ENCODE measurements at regions not wholly inside any gene's neighbourhood (a gene's known extent, or its start where the extent isn't known, plus 50 kb on each side); places are given as distances from the start of the nearest gene placed in this dataset.

DNA sequence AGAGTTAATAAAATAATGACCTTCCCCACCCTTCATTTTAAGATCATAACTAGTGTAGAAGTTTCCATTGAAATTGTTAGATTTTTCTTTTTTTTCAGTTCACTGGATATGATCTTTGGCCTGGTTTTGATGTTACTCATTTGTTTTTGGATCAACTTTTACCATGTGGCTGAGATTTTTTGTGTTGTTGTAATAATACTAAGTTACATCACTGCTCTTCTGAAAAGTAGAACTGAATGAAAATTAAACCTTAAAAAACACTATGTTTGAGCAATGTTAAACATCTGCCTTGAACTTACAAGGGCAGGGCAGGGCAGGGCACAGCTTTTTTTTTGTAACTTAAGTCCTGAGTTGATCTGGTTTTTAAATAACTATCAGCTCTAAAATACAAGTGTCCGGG is 204.8 kb upstream of the ADAMTS5 start:
- Histone ChIP-seq H3F3A (ENCODE audit: insufficient read depth) (0 out of 2 replicates have a peak, but pooled peaks cover 12% of the 10 kb centered on the region), H2AFZ (no peak overlapping the region), H3K79me2 (ENCODE audit: insufficient read depth) (no peaks in the 10 kb centered on the region), H3K9ac (peak overlapping the region; percentile 2; the same call in 1 of the 2 replicates), H3K36me3 (ENCODE audit: low read depth) (no peaks in the 10 kb centered on the region), H3K4me3 (no peak overlapping the region), H3K27me3 (replicated peaks; ENCODE audit: insufficient read depth) (no peaks in the 10 kb centered on the region), H4K20me1 (ENCODE audit: insufficient read depth) (no peaks in the 10 kb centered on the region), H3K4me2 (ENCODE audit: unreplicated experiment) (no peak overlapping the region), H3K9me2 (ENCODE audit: insufficient read depth) (no peaks in the 10 kb centered on the region), H3K9me3 (ENCODE audit: low read depth) (no peaks in the 10 kb centered on the region), H3K4me1 (ENCODE audit: insufficient read depth) (peaks cover 24% of the 10 kb centered on the region), H3K27ac (peak overlapping the region; percentile 44)
- 10 to 11% methylated on average over 1 of the region's 1 CpG for whole genome bisulfite sequencing, 2 experiments (ENCODE audit: low coverage in 1 of 2, low lambda C conversion rate in 2 of 2, missing lambda C conversion rate in 2 of 2)
- TF ChIP-seq EZH2 (IDR thresholded peaks at IDR 0.05; ENCODE audit: insufficient read depth, poor library complexity, severe bottlenecking) (no peak), EZH2phosphoT487 (IDR thresholded peaks at IDR 0.05; ENCODE audit: insufficient read depth, low read depth) (no peak)
- DNase-seq = peak; percentile 74
- in situ Hi-C loops (cut with MboI) = no loop called here

DNA sequence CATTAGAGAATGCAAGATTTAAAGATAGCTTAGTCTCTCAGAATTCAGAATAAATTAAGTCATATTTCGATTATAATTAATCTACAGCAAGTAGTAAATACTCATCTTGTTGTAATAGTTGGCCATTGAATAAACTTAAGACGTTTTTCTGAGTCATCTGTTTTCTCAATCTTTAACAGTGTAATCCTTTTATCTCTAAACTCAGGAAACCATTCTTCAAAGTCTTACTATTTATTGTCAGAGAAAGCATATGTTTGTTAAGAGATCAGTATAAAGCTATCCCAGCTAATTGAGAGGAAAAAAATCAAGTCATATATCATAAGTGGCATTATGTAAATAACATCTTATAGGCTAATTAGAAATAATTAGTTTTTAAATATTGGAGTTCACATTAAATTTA is 201.2 kb upstream of the ADAMTS5 start:
- 0 out of 2 replicates have a peak, but pooled peaks cover 12% of the 10 kb centered on the region for H3F3A ChIP-seq (ENCODE audit: insufficient read depth)
- no peaks in the 10 kb centered on the region for H3K36me3 ChIP-seq (ENCODE audit: low read depth)
- no peak overlapping the region for H3K9ac ChIP-seq
- no peaks in the 10 kb centered on the region for H3K9me2 ChIP-seq (ENCODE audit: insufficient read depth)
- 44 to 58% methylated on average over 2 of the region's 2 CpGs for WGBS, 2 experiments (ENCODE audit: low coverage in 1 of 2, low lambda C conversion rate in 2 of 2, missing lambda C conversion rate in 2 of 2)
- H3K27me3 ChIP-seq (replicated peaks; ENCODE audit: insufficient read depth) = no peaks in the 10 kb centered on the region
- TF ChIP-seq EZH2 (IDR thresholded peaks at IDR 0.05; ENCODE audit: insufficient read depth, poor library complexity, severe bottlenecking) (no peak), EZH2phosphoT487 (IDR thresholded peaks at IDR 0.05; ENCODE audit: insufficient read depth, low read depth) (no peak)
- no peak overlapping the region for H3K4me2 ChIP-seq (ENCODE audit: unreplicated experiment)
- peaks cover 19% of the 10 kb centered on the region for H3K4me1 ChIP-seq (ENCODE audit: insufficient read depth)
- no peaks in the 10 kb centered on the region for H3K79me2 ChIP-seq (ENCODE audit: insufficient read depth)
- H3K9me3 ChIP-seq (ENCODE audit: low read depth) = no peaks in the 10 kb centered on the region
- no peaks in the 10 kb centered on the region for H4K20me1 ChIP-seq (ENCODE audit: insufficient read depth)
- DNase-seq = peak; percentile 29
- no peak overlapping the region for H3K4me3 ChIP-seq
- H3K27ac ChIP-seq = no peak overlapping the region
- H2AFZ ChIP-seq = no peak overlapping the region
- in situ Hi-C loops (cut with MboI) = no loop called here

DNA sequence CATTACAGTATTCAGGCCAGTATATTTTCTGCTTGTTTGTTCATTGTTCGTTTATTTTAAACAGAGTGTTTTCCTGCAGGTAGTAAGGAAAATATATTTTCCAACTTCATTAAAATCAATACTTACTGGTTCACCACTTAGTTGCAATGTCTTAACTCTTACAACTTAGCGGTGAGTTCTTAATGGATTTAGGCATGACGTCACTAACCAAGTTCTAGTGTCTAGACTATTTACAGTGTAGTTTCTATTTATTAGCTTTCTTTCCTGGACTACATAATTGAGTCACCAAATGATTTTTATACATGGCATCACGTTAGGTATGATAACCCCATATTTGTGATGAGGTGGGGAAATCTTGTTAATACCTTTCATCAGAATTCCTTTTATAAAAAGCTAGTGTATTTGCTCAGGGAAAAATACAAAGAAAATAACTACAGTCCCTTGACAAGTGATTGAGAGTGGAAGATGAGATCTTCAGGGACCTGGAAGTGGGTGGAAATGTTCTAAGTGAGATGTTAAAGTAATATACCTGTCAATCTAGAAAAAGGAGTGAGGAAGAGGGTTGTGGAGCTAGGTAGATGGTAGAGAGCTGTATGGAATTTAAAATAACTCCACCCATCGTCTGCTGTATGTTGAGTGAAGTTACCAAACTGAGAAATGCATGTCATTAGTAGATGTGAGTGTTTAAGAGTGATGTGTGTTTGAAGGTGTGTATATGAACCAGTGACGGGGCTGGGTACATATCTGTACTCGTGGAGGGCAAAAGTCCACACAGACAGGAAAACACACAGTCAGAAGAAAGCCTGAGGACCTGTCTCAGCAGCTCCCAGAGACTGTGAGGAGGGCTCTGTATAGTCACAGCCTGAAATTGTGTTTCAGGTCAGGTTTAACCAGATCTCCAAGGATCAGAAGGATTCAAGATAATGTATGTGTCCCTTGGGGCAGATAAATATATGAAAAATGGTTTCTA is 197.6 kb upstream of the ADAMTS5 start:
- Histone ChIP-seq H3K36me3 (ENCODE audit: low read depth) (no peaks in the 10 kb centered on the region), H3F3A (ENCODE audit: insufficient read depth) (no peaks in the 10 kb centered on the region), H3K9me3 (ENCODE audit: low read depth) (no peaks in the 10 kb centered on the region), H3K79me2 (ENCODE audit: insufficient read depth) (no peaks in the 10 kb centered on the region), H4K20me1 (ENCODE audit: insufficient read depth) (no peaks in the 10 kb centered on the region), H2AFZ (no peak overlapping the region), H3K4me1 (ENCODE audit: insufficient read depth) (no peaks in the 10 kb centered on the region), H3K4me3 (no peak overlapping the region), H3K27ac (no peak overlapping the region), H3K9ac (no peak overlapping the region), H3K27me3 (replicated peaks; ENCODE audit: insufficient read depth) (no peaks in the 10 kb centered on the region), H3K9me2 (ENCODE audit: insufficient read depth) (no peaks in the 10 kb centered on the region), H3K4me2 (ENCODE audit: unreplicated experiment) (no peak overlapping the region)
- TF ChIP-seq EZH2 (IDR thresholded peaks at IDR 0.05; ENCODE audit: insufficient read depth, poor library complexity, severe bottlenecking) (no peak), EZH2phosphoT487 (IDR thresholded peaks at IDR 0.05; ENCODE audit: insufficient read depth, low read depth) (no peak)
- WGBS, 2 experiments (ENCODE audit: low coverage in 1 of 2, low lambda C conversion rate in 2 of 2, missing lambda C conversion rate in 2 of 2) = 81 to 86% methylated on average over 7 of the region's 7 CpGs
- no peak for DNase-seq
- in situ Hi-C loops (cut with MboI) = no loop called here

DNA sequence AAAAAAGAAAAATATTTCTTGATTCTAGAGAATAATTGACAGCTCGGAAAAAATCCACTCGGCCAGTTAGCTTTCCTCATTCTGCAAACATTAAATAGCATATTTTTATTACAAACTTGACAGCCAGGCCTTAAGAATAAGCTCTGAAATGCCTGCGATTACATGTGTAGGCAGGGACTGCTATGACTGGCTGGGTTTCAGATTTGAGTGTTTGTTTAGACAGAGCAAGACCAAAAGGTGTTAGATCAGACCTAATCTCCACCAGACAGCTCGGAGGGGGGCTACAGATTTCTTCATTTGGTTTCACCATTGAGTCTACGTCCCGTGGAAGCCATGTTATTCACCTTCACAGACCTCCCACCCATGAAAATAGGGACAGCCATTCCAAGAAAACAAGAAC is 192.1 kb upstream of the ADAMTS5 start:
- H3K4me1 ChIP-seq (ENCODE audit: insufficient read depth) = no peaks in the 10 kb centered on the region
- in situ Hi-C loops (cut with MboI) = no loop called here
- H3K36me3 ChIP-seq (ENCODE audit: low read depth) = no peaks in the 10 kb centered on the region
- TF ChIP-seq EZH2phosphoT487 (IDR thresholded peaks at IDR 0.05; ENCODE audit: insufficient read depth, low read depth) (no peak), EZH2 (IDR thresholded peaks at IDR 0.05; ENCODE audit: insufficient read depth, poor library complexity, severe bottlenecking) (no peak)
- no peaks in the 10 kb centered on the region for H3F3A ChIP-seq (ENCODE audit: insufficient read depth)
- H3K9me3 ChIP-seq (ENCODE audit: low read depth) = no peaks in the 10 kb centered on the region
- H3K4me3 ChIP-seq = no peak overlapping the region
- H3K79me2 ChIP-seq (ENCODE audit: insufficient read depth) = no peaks in the 10 kb centered on the region
- H3K27me3 ChIP-seq (replicated peaks; ENCODE audit: insufficient read depth) = no peaks in the 10 kb centered on the region
- no peaks in the 10 kb centered on the region for H4K20me1 ChIP-seq (ENCODE audit: insufficient read depth)
- H3K27ac ChIP-seq = no peak overlapping the region
- 61 to 63% methylated on average over 6 of the region's 6 CpGs for WGBS, 2 experiments (ENCODE audit: low coverage in 1 of 2, low lambda C conversion rate in 2 of 2, missing lambda C conversion rate in 2 of 2)
- H2AFZ ChIP-seq = no peak overlapping the region
- DNase-seq = no peak
- no peak overlapping the region for H3K9ac ChIP-seq
- no peaks in the 10 kb centered on the region for H3K9me2 ChIP-seq (ENCODE audit: insufficient read depth)
- no peak overlapping the region for H3K4me2 ChIP-seq (ENCODE audit: unreplicated experiment)

Measured in GM23248 (cell line).